COLO668 (cell line): ENCODE measurements at regions not wholly inside any gene's neighbourhood (a gene's known extent, or its start where the extent isn't known, plus 50 kb on each side); places are given as distances from the start of the nearest gene placed in this dataset.
"Not testable (repeated sequence)": the region's sequence is repeated elsewhere in the genome, so short reads cannot be mapped to it uniquely, and the experiment has no call there.

Source experiments
- DNase-seq: peaks from one replicate; lab custom pipeline; 2025; ENCODE audit not compliant: unreplicated experiment; lab: John Stamatoyannopoulos, UW

DNA sequence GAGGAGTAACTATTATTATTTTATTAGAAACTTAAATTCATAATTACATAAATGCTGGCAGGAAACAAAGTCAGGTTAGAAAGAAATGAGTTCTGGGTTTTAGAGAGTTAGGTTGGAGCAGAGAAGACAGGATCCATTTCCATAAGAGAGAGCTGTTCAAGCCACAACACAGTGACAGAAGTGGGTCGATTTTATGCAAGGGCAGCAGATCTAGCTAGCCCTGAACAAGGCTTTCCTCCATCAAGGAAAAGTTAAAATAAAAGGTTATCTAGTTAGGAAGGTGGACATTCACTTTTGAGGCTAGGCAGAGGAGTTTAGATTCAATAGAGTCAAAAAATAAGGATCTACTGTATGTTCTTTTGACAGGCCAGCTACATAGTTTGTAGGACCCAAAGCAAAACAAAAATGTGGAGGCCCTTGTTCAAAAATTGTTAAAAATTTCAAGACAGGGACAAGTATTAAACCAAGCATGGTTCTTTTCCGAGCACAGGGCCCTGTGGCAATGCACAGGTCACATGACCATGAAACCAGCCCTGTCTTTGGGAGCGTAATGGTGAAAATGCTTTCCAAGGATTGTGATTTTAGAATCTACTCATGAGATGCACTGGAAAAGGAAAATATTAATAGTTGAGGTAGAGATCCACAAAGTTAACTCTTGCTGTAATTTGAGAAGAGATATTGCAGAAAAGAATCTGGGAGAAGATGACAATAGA, 91.2 kb upstream of the CREB1 start:
- DNase-seq = no peak

DNA sequence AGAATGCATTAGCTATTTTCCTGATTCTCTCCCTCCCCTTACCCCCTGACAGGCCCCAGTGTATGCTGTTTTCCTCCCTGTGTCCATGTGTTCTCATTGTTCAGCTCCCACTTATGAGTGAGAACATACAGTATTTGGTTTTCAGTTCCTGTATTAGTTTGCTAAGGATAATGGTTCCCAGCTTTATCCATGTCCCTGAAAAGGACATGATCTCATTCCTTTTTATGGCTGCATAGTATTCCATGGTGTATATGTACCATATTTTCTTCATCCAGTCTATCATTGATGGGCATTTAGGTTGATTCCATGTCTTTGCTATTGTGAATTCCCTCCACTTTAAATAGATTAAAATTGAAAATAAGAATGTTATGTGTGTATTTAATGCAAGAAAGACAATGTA, 89.9 kb upstream of the CREB1 start:
- DNase-seq = not testable (repeated sequence)

DNA sequence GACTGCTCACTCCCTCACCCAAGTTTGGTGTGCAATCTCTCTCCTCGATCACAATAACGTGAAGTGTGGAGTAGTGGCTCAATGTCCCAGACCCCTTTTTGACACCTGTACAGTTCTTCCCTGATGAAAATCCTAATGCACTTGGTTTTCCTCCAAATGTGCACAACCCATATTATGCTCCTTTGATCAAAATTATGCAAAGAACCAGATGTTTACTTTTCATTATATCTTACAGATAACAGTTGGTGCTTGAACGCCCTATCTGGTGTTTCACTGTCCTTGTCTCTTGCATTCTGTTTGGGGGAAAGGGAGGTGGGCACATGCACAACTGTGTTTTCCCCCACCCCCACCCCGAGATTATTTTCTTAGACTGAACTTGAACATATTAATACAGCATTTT, 85.0 kb upstream of the CREB1 start:
- no peak for DNase-seq

DNA sequence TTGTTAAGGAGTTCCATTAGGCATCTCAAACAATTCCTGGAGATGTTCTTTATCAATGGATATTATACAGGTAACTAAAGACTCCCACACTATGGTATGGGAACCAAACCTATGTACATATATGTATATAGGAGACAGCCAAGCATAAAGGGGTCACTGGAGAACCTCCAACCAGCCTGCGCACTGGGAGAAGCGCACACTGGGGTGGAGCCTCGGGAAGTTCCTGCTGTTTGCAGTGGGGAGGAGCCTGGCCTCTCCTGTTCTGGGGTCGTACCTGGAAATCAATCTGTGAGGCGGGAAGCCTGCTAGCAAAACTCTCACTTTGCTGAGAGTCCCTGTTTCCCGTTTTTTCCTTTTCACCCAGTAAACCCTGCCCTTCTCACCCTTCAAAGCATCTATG, 83.1 kb upstream of the CREB1 start:
- DNase-seq = no peak

DNA sequence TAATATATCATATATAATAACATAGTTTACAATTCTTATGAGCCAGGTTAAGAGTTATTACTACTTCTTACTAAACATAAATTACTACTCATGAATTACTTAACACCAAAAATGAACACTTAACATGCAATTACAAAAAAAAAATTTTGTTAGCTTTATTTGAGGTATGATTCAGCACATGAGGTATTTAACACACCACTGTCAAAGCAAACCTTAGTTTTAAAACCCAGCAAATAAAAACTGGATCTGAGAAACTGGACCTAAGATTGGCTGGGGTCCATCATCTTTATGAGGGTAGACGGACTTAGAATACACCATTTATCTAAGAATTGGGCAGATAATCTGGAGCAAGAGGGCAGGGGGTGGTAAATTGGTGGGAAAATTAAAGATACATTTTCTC, 81.8 kb upstream of the CREB1 start:
- DNase-seq = no peak

DNA sequence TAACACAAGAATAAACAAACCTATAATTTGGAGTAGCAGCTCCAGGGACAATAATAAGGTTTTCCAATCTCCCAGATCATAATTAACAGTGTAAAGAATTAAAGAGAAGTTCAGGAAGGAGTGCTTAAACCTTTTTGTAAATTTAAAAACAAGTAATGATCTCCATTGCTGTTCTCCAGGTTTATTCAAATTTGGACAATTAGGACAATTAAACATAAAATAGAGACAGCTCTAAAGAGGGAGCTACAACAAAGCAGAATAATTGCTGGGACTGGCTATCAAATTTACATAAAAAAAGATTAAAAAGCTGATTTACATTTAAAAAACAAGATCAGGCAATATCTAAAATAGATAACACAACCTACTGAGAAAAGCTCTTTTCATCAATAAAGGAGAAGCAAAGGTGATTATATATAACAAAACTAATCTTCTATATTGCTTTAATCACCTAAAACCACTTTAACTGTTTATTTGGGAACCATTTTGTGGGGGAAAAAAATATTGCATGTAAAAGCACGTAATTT, 80.1 kb upstream of the CREB1 start:
- no peak for DNase-seq

DNA sequence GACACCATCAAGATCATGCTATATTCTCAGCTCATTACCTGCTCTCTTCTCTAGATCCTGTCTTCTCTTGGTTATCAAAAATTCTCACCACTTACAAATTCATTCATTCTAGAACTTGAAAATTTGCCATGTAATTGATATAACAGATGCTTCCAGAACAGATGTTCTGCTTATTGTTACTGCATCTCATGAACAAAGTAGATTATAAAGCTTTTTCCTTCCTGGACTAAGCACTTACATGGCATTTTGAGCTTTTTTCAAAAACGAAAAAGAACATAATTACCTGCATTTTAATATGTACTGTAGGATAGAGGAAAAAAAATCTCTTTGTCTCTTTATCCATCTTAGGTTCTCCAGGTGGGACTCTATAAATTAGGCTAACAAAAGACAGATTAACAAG, 79.6 kb upstream of the CREB1 start:
- no peak for DNase-seq

DNA sequence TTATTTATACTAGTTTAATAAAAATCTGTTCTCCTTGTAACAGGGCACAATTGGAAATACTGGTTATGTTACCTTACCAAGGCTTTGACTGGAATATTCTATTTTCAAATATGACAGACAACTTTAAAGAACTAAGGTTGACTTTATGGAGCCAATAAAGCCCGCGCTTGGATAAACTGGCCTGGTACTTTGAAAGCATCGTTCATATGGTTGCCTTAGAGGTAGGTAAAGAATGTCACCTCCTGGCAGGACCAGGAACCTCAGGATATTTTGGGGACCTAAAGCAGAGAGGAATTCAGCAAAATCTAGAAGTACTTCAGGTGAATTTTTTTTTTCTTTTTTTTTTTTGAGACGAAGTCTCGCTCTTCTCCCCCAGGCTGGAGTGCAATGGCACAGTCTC, 71.2 kb upstream of the CREB1 start:
- no peak for DNase-seq

DNA sequence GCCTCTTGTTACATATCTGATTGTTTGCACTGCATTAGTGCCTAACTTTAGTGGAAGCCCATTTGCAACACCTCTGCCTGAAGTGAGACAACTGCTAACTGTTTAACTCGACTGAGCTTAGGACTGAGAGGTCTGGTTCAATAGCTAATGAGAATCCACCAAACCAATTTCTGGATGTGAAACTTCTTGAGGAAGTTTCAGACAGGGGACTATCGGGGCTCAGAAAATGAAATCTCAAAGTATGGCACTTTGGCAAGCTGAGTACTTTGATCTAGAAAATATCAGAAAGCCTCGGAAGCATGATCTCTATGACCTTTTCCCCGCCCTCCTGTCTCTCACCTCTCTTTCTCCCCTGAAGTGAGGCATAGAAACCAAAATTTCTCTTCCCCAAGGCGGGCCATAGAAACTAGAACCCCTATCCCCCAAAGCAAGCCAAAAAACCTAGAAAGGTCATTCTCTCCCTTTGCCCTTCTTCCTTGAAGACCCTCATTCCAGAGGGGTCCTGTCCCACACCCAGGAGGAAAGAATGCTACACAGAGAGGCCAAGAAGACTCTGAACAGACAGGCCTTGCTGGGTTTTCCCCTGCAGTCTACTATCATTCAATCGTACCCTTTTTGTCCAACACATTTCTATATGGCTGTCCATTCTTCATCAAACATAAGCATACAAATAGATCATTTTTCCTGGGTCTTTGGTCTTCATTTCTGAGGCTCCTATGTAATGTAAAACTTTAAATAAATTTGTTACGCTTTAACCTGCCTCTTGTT, 69.6 kb upstream of the CREB1 start:
- no peak for DNase-seq

DNA sequence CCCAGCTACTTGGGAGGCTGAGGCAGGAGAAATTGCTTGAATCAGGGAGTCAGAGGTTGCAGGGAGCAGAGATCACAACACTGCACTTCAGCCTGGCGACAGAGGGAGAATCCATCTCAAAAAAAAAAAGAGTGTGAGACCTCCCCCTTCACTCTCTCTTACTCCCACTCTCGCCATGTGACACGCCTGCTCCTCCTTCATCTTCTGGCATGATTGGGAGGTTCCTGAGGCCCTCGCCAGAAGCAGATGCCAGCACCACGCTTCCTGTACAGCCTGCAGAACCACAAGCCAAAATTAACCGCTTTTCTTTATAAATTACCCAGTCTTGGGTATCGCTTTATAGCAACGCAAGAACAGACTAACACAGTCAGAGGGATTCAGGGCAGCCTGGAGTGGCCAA, 66.3 kb upstream of the CREB1 start:
- no peak for DNase-seq

DNA sequence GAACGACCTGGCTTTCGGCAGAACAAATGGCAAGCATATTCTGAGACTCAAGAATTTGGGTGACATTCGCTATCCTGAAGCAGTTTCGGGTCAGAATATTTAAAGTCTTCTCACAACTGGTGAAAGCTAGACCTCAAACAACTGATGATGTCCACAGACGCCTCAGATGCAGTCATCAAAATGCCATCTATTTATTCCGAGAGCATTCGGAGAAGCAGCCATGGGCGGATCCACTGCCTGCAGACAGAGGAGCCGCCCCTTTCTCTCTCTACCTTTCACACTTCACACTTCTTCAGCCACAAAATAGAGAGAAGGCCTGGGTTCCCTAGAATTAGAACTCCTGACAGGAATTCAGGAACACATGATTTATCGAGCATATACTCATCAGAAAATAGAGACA, 65.8 kb upstream of the CREB1 start:
- no peak for DNase-seq

DNA sequence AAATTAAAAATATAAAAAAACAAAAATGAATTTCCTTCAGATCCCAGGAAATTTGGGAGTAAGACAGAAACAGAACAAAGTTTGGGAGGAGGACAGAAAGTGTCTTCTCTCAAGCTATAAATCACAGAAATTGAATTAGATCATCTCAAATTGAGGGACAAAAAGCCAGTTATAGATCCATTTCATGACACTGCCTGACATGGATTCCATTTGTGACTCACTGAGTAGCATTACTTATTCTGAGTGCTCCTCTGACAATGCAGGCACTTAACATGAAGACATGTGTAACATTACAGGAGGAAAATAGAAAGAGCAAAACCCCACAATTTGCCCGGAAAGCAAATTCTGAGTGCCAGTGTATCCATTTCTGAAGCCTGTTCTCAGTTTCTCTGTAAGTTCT, 63.9 kb upstream of the CREB1 start:
- no peak for DNase-seq

DNA sequence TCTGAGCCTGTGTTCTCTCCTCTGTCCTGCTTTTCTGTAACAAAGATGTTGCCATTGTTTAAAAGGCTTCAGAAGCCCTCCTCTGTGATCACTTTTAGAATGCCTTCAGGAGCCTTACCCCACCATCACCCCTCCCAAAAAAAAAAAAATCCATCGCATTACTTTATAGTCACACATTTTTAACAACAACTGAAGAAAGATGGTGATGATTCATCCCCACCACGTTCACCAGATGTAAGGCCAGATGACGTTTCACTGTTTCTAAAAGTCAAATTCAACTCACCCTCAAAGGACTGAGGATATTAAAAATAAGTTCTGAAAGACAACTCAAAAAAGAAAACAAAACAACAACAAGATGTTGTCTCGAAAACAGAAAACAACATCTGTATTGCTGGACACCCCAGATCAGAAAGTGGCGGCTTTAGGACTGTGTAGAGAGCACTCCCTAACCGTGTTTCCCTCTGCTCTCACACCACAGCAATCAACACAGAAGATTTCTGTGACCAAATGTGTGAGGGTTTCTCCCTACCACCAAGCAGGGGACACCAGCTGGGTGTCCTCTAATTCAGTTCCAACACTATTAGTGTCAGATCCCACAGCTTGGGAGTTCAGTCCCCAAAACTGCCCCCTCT, 61.9 kb upstream of the CREB1 start:
- DNase-seq = no peak

DNA sequence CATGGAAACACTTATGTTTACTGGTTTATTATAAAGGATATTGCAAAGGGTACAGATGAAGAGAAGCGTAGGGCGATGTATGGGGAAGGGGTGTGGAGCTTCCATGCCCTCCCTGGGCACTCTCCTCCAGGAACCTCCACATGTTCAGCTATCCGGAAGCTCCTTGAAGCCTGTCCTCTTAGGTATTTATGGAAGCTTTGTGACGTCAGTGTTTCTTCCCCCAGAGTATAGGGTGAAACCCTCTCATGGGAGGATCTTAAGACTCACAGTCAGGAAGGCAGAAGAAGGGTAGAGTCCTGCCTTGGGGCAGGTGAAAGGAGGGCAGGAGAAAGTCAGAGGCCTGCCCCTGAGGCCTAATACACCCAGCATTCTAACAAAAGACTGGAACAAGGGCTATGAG, 61.3 kb upstream of the CREB1 start:
- no peak for DNase-seq

DNA sequence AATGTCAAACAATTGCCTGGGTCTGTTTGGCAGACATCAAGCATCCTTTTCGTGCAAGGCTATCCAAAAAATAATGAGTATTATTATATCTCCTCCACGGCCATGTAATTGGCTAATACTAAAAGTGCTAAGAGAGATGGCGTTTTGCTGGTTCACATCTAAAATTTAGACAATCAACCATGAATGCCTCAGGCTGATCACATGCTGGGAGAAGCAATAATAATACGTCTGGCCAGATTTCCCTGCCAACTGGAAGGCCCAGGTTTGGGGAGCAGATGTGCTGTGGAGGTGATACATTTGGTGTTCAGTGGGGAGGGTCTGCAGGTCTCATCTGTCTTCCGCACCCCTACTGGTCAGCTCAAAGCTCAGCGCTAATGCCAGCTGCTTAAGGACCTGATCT, 60.3 kb upstream of the CREB1 start:
- DNase-seq = no peak

DNA sequence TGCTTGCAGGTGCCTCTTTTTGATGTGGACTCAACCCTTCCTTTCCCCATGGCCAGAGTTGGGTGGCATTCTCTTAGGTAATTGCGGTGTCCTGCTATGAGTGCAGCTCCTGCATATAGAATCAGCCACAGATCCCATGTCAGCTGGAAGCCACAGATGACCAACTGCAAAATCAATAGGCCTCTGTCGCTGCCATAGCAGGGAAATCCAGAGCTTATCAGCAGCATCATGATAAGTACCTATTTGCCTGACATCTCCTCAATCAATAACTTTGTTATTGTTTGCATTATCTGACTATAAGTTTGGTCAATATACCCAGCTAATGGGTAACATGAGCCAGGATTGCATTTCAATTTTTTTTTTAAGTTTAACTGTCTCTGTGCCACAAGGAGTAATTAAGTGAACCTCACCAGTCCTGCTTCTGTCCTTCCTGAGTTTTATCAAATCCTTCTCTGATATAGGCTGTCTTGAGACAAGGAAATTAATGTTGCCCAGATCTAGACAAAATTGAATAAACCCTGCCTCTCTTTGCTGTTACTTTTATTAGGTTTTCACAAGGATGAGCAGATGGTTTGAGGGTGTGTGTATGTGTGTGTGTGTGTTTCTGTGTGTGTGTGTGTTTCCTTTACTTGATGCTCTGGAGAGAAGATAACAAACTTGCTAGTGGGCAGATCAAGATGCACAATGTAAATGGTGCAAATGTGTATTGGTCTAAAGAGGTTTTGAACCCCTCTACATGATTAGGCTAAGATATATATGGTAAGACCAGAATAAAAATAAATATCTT, 59.6 kb upstream of the CREB1 start:
- no peak for DNase-seq

DNA sequence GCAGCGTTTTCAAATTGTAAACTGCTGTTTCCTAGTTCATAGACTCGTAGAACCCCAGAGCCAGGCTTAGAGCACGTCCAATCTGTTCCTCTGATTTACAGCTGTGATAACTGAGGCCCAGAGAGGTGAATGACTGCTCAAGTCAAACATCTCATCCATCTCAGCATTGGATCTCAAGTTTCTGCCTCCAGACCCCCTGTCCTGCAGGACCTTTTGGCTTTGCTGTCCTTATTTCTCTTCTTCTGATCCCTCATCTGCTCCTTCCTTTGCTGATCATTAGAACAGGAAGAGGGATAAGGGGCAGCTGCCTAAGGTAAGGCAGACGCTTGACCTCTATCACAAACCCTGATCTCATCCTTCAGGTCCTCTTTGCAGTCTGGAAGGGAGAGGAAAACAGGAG, 58.5 kb upstream of the CREB1 start:
- no peak for DNase-seq

DNA sequence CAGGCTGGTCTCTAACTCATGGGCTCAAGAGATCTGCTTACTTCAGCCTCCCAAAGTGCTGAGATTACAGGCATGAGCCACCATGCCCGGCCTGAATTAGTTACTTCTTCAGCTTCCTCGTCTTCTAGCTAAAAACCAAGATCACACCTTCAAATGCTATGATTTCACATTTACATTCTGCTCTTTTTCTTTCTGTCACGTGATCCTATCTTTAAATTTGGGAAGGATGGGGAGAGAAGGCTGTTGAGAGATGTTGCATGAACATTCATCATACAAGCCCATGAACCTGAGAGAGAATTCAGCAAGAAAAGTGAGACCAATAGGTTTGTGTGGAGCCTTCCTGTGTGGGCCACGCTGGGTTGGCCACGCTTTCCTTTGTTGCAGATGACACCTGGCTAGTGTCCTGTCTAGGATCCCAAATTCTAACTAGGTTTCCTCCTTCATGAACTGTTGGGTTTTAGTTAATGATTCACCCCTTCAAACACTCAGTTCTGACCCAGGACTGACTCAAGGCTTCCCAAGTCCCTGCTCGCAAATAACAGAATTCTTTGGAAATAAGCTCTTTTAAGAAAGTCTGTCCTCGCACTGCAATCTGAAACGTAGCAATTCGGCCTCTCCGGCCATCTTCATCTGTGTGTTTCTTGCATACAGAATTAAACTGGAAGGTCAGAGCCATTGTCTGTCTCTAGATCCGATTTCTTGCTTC, 57.3 kb upstream of the CREB1 start:
- DNase-seq = no peak

DNA sequence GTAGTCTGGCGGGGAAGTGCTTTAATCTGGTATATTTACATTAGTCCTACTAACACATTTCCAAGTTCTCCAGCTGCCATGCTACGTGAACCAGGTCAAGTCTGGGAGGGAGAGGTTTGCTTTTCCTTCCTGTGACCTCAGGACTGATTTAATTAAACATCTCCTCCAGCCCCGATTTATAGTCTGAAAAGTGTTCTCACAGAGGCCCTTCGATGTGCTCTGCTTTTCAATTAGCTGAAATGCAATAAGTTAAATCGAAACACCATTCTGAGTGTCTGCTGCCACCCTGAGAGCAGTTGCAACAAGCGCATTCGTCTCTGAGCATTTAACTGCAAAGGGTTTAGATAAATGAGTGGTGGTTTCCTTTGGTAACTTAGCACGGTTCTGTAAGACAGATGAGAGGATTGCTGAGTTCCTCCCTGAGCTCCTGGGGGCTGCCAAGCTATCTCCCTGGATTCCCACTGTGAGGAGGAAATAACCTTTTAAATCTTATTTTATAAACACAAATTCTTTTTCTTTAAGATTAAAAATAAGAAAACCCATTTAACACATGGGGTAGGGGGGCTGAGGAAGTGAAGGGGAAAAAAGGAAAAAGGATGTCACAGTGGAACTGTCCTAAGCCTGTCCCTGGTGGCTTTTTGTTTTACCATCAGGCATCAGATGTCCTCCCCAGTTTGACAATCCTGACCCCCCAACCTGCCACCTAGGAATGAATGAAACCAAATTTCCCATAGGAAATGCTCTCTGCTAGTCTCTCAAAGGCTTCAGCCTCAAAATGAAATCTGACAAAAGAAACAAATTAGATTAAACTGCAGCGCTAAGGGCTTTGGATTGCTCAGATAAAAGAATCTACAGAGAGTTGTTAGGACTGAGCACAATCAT, 56.5 kb upstream of the CREB1 start:
- DNase-seq = peak; percentile 31

DNA sequence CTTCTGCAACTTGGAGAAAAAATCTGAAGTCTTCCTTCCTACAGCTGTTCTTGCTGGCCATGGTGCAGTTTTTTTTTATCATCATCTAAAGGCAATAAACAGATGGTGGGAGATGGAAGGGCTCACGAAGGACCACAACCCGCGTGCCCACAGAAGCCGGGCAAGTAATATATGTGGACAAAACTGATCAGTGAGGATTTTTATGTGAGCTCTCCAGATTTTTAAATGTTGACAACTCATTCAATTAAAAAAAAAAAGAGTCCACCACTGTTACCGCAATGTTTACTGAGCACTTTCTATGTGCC, 55.9 kb upstream of the CREB1 start:
- DNase-seq = no peak
